K562 (cell line): ENCODE measurements at regions not wholly inside any gene's neighbourhood (a gene's known extent, or its start where the extent isn't known, plus 50 kb on each side); places are given as distances from the start of the nearest gene placed in this dataset.
"Not testable (repeated sequence)": the region's sequence is repeated elsewhere in the genome, so short reads cannot be mapped to it uniquely, and the experiment has no call there.

Experiments
- ATAC-seq: fragments of 200-7000 bp; cut with Tn5 transposase; 3 replicates; pipeline ENCODE4 v1.9.1; 2020; ENCODE audit warnings: moderate library complexity
- BruUV-seq: library from RNA; stranded (reverse); fragments of 400-500 nt; replicated peaks from 2 replicates; lab custom pipeline; 2021; lab: Mats Ljungman, UMichigan
- CTCF ChIA-PET: fragments of 300-600 bp; formaldehyde crosslinking; extraction: SDS; loops from one replicate; lab custom pipeline; 2021; ENCODE audit warnings: low intra/inter-chr PET ratio; lab: Yijun Ruan, JAX
- POLR2A ChIA-PET: fragments of 300-600, 350-650 bp; sonication (Branson Sonifier 250); formaldehyde crosslinking; extraction: SDS; loops from one replicate; lab custom pipeline; 2021; ENCODE audit warnings: antibody characterized with exemption, inconsistent platforms; lab: Yijun Ruan, JAX
- DNase-seq, 4 experiments: peaks; one replicate each; pipeline versions ENCODE4 v3.0.0 to v3.0.0-alpha.2; 2011 to 2018; ENCODE audit warnings: low spot score in 3 of 4, mixed read lengths in 3 of 4; ENCODE audit errors: extremely low read depth in 1 of 4
- FAIRE-seq: peaks from 2 replicates; lab custom pipeline; 2011; peaks lifted over from hg19 to GRCh38; lab: Jason Lieb, UNC
- H2AFZ ChIP-seq: 2 replicates; pipeline ENCODE4 v1.6.0; 2011; ENCODE audit warnings: low read depth, low read length, control low read depth, inconsistent platforms
- H3K27ac ChIP-seq: fragments of 200-600 bp; 3 replicates; pipeline ENCODE4 v1.8.0; 2011; ENCODE audit warnings: low read depth, mild to moderate bottlenecking, control low read depth, inconsistent platforms, low read length, moderate library complexity, mixed read lengths; ENCODE audit errors: extremely low read depth
- H3K27me3 ChIP-seq, 2 experiments: fragments of 300-600 bp in 1 of 2; 2 replicates in 1 of 2; 3 replicates in 1 of 2; pipeline versions ENCODE4 v1.6.0 to v1.8.0; 2011; ENCODE audit warnings: inconsistent platforms in 2 of 2, low read length in 2 of 2, mild to moderate bottlenecking in 1 of 2, mixed read lengths in 1 of 2, moderate library complexity in 1 of 2; ENCODE audit not compliant: control insufficient read depth in 2 of 2, insufficient read depth in 2 of 2
- H3K36me3 ChIP-seq: fragments of 300-600 bp; 3 replicates; pipeline ENCODE4 v1.8.0; 2011; ENCODE audit warnings: mild to moderate bottlenecking, low read length, inconsistent platforms; ENCODE audit not compliant: control insufficient read depth, insufficient read depth
- H3K4me1 ChIP-seq, 2 experiments: fragments of 200-600 bp in 1 of 2; replicated peaks in 1 of 2; 2 replicates in 1 of 2; 3 replicates in 1 of 2; pipeline versions ENCODE4 v1.5.1 to v1.8.0; 2011; ENCODE audit warnings: inconsistent platforms in 2 of 2, low read length in 2 of 2, mild to moderate bottlenecking in 1 of 2, mixed read lengths in 1 of 2, moderate library complexity in 1 of 2; ENCODE audit not compliant: control insufficient read depth in 2 of 2, insufficient read depth in 2 of 2
- H3K4me2 ChIP-seq: 2 replicates; pipeline ENCODE4 v1.6.1; 2011; ENCODE audit warnings: low read length, control low read depth, inconsistent platforms, mixed read lengths; ENCODE audit not compliant: insufficient read depth
- H3K4me3 ChIP-seq: fragments of 200-600 bp; sonication (generic), shearing (Covaris generic); 2 replicates; pipeline ENCODE4 v1.5.1; 2016; ENCODE audit warnings: control low read depth, inconsistent platforms
- H3K79me2 ChIP-seq: fragments of 200-600 bp; 3 replicates; pipeline ENCODE4 v1.8.0; 2011; ENCODE audit warnings: low read length, inconsistent platforms; ENCODE audit not compliant: control insufficient read depth, insufficient read depth
- H3K9ac ChIP-seq, 2 experiments: 2 replicates each; pipeline versions ENCODE4 v1.6.0 to v1.6.1; 2011; ENCODE audit warnings: low read depth in 2 of 2, low read length in 2 of 2, control low read depth in 1 of 2, inconsistent platforms in 1 of 2, mild to moderate bottlenecking in 1 of 2, mixed read lengths in 1 of 2; ENCODE audit not compliant: insufficient read depth in 1 of 2
- H3K9me1 ChIP-seq: one replicate; pipeline ENCODE4 v1.6.0; 2011; ENCODE audit warnings: inconsistent platforms, mild to moderate bottlenecking, low read length, moderate library complexity; ENCODE audit not compliant: control insufficient read depth, insufficient read depth
- H3K9me3 ChIP-seq: replicated peaks from 2 replicates; pipeline ENCODE4 v1.5.1; 2011; ENCODE audit warnings: low read depth, low read length, inconsistent platforms; ENCODE audit not compliant: control insufficient read depth, insufficient read depth
- H4K20me1 ChIP-seq: replicated peaks from 2 replicates; pipeline ENCODE4 v1.6.1; 2011; ENCODE audit warnings: low read length, inconsistent platforms, mixed read lengths; ENCODE audit not compliant: control insufficient read depth, insufficient read depth
- HNRNPUL1 ChIP-seq: fragments of 200-400 bp; formaldehyde crosslinking; IDR thresholded peaks from 2 replicates; pipeline ENCODE4 v1.6.1; 2017; ENCODE audit warnings: low read length
- POLR2B ChIP-seq: fragments of 450-650 bp; IDR thresholded peaks from 2 replicates; pipeline ENCODE4 v1.6.1; 2018; ENCODE audit warnings: low read depth; ENCODE audit not compliant: partially characterized antibody
- RAD51 ChIP-seq: fragments of 450-650 bp; IDR thresholded peaks from 2 replicates; pipeline ENCODE4 v1.7.1; 2016; ENCODE audit warnings: low read depth, mild to moderate bottlenecking, borderline replicate concordance
- SMARCC2 ChIP-seq: fragments of 450-650 bp; IDR thresholded peaks from 2 replicates; pipeline ENCODE4 v1.6.1; 2017; ENCODE audit warnings: antibody characterized with exemption, moderate library complexity, mild to moderate bottlenecking, low read depth
- TAF9B ChIP-seq: fragments of 450-650 bp; IDR thresholded peaks from 2 replicates; pipeline ENCODE4 v1.6.1; 2018; ENCODE audit warnings: mild to moderate bottlenecking; ENCODE audit not compliant: partially characterized antibody
- ZEB2 ChIP-seq: fragments of 450-650 bp; IDR thresholded peaks from 2 replicates; pipeline ENCODE4 v1.6.1; 2016
- WGBS: fragments of 100-300 bp; shearing (Covaris generic); methylation state at CpG from one replicate; pipeline ENCODE4 v1.1.6; 2016; ENCODE audit warnings: low coverage, mixed read lengths; ENCODE audit not compliant: insufficient coverage; ENCODE audit errors: missing lambda C conversion rate; 5-methylcytosine and 5-hydroxymethylcytosine counted together
- in situ Hi-C: fragments of 300-500 bp; cut with MboI; formaldehyde crosslinking; loops from 4 replicates; pipeline ENCODE4 v1.15.0; 2018; ENCODE audit warnings: inconsistent platforms, mixed read lengths
- intact Hi-C: fragments of 100-400 bp; cut with micrococcal nuclease; formaldehyde crosslinking; loops from 2 replicates; pipeline ENCODE4 v1.14.2; 2022
- TF ChIP-seq, protein P1 (sequence below): sonication (generic); formaldehyde crosslinking; IDR thresholded peaks from 2 replicates; pipeline ENCODE4 v1.5.0; 2020; ENCODE audit warnings: missing genetic modification reagents
- TF ChIP-seq, protein P2 (sequence below): sonication (generic); formaldehyde crosslinking; IDR thresholded peaks from 2 replicates; pipeline ENCODE4 v1.8.0; 2023; ENCODE audit warnings: missing genetic modification reagents, mild to moderate bottlenecking, borderline replicate concordance

DNA sequence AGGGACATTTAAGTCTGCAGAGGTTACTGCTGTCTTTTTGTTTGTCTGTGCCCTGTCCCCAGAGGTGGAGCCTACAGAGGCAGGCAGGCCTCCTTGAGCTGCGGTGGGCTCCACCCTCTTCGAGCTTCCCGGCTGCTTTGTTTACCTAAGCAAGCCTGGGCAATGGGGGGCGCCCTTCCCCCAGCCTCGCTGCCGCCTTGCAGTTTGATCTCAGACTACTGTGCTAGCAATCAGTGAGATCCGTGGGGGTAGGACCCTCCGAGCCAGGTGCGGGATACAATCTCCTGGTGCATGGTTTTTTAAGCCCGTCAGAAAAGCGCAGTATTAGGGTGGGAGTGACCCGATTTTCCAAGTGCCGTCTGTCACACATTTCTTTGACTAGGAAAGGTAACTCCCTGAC, 281.6 kb upstream of the DEFB115 start:
- BruUV-seq, CTCF ChIA-PET, ATAC-seq: not testable (repeated sequence)

DNA sequence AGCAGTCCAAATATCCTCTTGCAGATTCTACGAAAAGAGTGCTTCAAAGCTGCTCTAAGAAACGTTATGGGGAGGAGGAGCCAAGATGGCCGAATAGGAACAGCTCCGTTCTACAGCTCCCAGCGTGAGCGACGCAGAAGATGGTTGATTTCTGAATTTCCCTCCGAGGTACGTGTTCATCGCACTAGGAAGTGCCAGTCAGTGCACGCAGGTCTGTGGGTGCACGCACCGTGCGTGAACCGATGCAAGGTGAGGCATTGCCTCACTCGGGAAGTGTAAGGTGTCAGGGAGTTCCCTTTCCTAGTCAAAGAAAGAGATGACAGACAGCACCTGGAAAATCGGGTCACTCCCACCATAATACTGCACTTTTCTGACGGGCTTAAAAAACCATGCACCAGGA, 272.1 kb upstream of the DEFB115 start:
- Histone ChIP-seq H3K36me3 (no peaks in the 10 kb centered on the region), H3K9ac (no peak overlapping the region), H3K9me3 (no peaks in the 10 kb centered on the region), H3K79me2 (no peaks in the 10 kb centered on the region), H3K9me1 (no peaks in the 10 kb centered on the region), H3K27me3 (no peaks in the 10 kb centered on the region), H3K4me3 (no peak overlapping the region), H3K4me1 (no peaks in the 10 kb centered on the region), H2AFZ (no peak overlapping the region), H3K27ac (no peak overlapping the region), H4K20me1 (no peaks in the 10 kb centered on the region), H3K4me2 (no peak overlapping the region)
- no TSS peak for BruUV-seq
- intact Hi-C loops (no loop called here), in situ Hi-C loops (loop anchor here (10.0 kb wide), 1 partner anchor 161 kb away; no protein-coding TSS in a partner anchor)
- ChIA-PET POLR2A (no interaction called here), CTCF (no interaction called here)
- DNase-seq (no peak), ATAC-seq (no peak), FAIRE-seq (no peak)
- 3% methylated on average over 16 of the region's 18 CpGs for WGBS
- TF ChIP-seq POLR2B: no peak
- no peak for TF ChIP-seq TAF9B
- TF ChIP-seq SMARCC2: no peak
- no peak for TF ChIP-seq ZEB2
- no peak for TF ChIP-seq RAD51
- TF ChIP-seq, protein P1, sequence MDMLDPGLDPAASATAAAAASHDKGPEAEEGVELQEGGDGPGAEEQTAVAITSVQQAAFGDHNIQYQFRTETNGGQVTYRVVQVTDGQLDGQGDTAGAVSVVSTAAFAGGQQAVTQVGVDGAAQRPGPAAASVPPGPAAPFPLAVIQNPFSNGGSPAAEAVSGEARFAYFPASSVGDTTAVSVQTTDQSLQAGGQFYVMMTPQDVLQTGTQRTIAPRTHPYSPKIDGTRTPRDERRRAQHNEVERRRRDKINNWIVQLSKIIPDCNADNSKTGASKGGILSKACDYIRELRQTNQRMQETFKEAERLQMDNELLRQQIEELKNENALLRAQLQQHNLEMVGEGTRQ (CRISPR knock-in tag): no peak
- TF ChIP-seq HNRNPUL1: no peak
- TF ChIP-seq, protein P2, sequence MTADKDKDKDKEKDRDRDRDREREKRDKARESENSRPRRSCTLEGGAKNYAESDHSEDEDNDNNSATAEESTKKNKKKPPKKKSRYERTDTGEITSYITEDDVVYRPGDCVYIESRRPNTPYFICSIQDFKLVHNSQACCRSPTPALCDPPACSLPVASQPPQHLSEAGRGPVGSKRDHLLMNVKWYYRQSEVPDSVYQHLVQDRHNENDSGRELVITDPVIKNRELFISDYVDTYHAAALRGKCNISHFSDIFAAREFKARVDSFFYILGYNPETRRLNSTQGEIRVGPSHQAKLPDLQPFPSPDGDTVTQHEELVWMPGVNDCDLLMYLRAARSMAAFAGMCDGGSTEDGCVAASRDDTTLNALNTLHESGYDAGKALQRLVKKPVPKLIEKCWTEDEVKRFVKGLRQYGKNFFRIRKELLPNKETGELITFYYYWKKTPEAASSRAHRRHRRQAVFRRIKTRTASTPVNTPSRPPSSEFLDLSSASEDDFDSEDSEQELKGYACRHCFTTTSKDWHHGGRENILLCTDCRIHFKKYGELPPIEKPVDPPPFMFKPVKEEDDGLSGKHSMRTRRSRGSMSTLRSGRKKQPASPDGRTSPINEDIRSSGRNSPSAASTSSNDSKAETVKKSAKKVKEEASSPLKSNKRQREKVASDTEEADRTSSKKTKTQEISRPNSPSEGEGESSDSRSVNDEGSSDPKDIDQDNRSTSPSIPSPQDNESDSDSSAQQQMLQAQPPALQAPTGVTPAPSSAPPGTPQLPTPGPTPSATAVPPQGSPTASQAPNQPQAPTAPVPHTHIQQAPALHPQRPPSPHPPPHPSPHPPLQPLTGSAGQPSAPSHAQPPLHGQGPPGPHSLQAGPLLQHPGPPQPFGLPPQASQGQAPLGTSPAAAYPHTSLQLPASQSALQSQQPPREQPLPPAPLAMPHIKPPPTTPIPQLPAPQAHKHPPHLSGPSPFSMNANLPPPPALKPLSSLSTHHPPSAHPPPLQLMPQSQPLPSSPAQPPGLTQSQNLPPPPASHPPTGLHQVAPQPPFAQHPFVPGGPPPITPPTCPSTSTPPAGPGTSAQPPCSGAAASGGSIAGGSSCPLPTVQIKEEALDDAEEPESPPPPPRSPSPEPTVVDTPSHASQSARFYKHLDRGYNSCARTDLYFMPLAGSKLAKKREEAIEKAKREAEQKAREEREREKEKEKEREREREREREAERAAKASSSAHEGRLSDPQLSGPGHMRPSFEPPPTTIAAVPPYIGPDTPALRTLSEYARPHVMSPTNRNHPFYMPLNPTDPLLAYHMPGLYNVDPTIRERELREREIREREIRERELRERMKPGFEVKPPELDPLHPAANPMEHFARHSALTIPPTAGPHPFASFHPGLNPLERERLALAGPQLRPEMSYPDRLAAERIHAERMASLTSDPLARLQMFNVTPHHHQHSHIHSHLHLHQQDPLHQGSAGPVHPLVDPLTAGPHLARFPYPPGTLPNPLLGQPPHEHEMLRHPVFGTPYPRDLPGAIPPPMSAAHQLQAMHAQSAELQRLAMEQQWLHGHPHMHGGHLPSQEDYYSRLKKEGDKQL (CRISPR knock-in tag): no peak

More for the DNA sequence above, 281.6 kb upstream of the DEFB115 start:
- H3K9ac ChIP-seq, H3K4me2 ChIP-seq, DNase-seq, in situ Hi-C loops, H2AFZ ChIP-seq, intact Hi-C loops, H3K9me3 ChIP-seq, H4K20me1 ChIP-seq, POLR2A ChIA-PET, FAIRE-seq, H3K4me1 ChIP-seq, H3K27ac ChIP-seq, H3K36me3 ChIP-seq, H3K79me2 ChIP-seq, H3K27me3 ChIP-seq, H3K4me3 ChIP-seq, H3K9me1 ChIP-seq: not testable (repeated sequence)
- WGBS: 2% methylated on average over 7 of the region's 13 CpGs
